ENCODE measurements at regions not wholly inside any gene's neighbourhood (a gene's known extent, or its start where the extent isn't known, plus 50 kb on each side); places are given as distances from the start of the nearest gene placed in this dataset.

- Histone ChIP-seq H3K4me3 (no peak overlapping the region), H3K4me1 (no peaks in the 10 kb centered on the region), H3K27me3 (replicated peaks in 1 of 7) (no peaks in the 10 kb centered on the region), H3K9me3 (no peaks in the 10 kb centered on the region), H3K36me3 (no peaks in the 10 kb centered on the region), H3K27ac (no peak overlapping the region)
- WGBS, 5 donors = 42 to 71% (median 63%) methylated on average over 2 of the region's 2 CpGs
- TF ChIP-seq POLR2A (IDR thresholded peaks at IDR 0.05) (no peak), POLR2AphosphoS5 (IDR thresholded peaks at IDR 0.05) (no peak), CTCF (IDR thresholded peaks at IDR 0.05 in 8 of 11, conservative IDR thresholded peaks at IDR 0.05 in 3 of 11) (no peak)
- intact Hi-C loops (cut with DNase I; ENCODE audit: low total_unique reads) = no loop called here
- no peak for DNase-seq
Measured at GRCh38 chr21:16418226-16418625, 688.4 kb downstream of the USP25 start.

- 85 to 96% (median 88%) methylated on average over 5 of the region's 5 CpGs for WGBS, 5 donors
- intact Hi-C loops (cut with DNase I; ENCODE audit: low total_unique reads) = no loop called here
- Histone ChIP-seq H3K4me1 (no peaks in the 10 kb centered on the region), H3K27ac (no peak overlapping the region), H3K27me3 (replicated peaks in 1 of 7) (no peaks in the 10 kb centered on the region), H3K4me3 (no peak overlapping the region), H3K9me3 (no peaks in the 10 kb centered on the region), H3K36me3 (no peaks in the 10 kb centered on the region)
- TF ChIP-seq POLR2AphosphoS5 (IDR thresholded peaks at IDR 0.05) (no peak), CTCF (IDR thresholded peaks at IDR 0.05 in 8 of 11, conservative IDR thresholded peaks at IDR 0.05 in 3 of 11) (no peak), POLR2A (IDR thresholded peaks at IDR 0.05) (no peak)
- no peak for DNase-seq
Measured at GRCh38 chr21:16418642-16419041, 688.9 kb downstream of the USP25 start.

GRCh38 chr21:16419188-16419921 lies 689.6 kb downstream of the USP25 start:
- TF ChIP-seq POLR2AphosphoS5 (IDR thresholded peaks at IDR 0.05) (no peak), CTCF (IDR thresholded peaks at IDR 0.05 in 8 of 11, conservative IDR thresholded peaks at IDR 0.05 in 3 of 11) (no peak), POLR2A (IDR thresholded peaks at IDR 0.05) (no peak)
- intact Hi-C loops (cut with DNase I; ENCODE audit: low total_unique reads) = no loop called here
- no peak overlapping the region for H3K4me3 ChIP-seq
- H3K27ac ChIP-seq = no peak overlapping the region
- no peaks in the 10 kb centered on the region for H3K27me3 ChIP-seq (replicated peaks in 1 of 7)
- no peaks in the 10 kb centered on the region for H3K9me3 ChIP-seq
- DNase-seq = no peak
- H3K4me1 ChIP-seq = no peaks in the 10 kb centered on the region
- 55 to 73% (median 65%) methylated on average over 14 of the region's 14 CpGs for WGBS, 5 donors
- no peaks in the 10 kb centered on the region for H3K36me3 ChIP-seq

- no peaks in the 10 kb centered on the region for H3K36me3 ChIP-seq
- no peak for TF ChIP-seq POLR2A (IDR thresholded peaks at IDR 0.05)
- no peak for TF ChIP-seq CTCF (IDR thresholded peaks at IDR 0.05 in 8 of 11, conservative IDR thresholded peaks at IDR 0.05 in 3 of 11)
- TF ChIP-seq POLR2AphosphoS5 (IDR thresholded peaks at IDR 0.05) = no peak
- no peak for DNase-seq
- no peak overlapping the region for H3K4me3 ChIP-seq
- no peak overlapping the region for H3K27ac ChIP-seq
- H3K9me3 ChIP-seq = no peaks in the 10 kb centered on the region
- 39 to 58% (median 48%) methylated on average over 4 of the region's 4 CpGs for WGBS, 5 donors
- intact Hi-C loops (cut with DNase I; ENCODE audit: low total_unique reads) = no loop called here
- H3K4me1 ChIP-seq = no peaks in the 10 kb centered on the region
- no peaks in the 10 kb centered on the region for H3K27me3 ChIP-seq (replicated peaks in 1 of 7)
Measured at GRCh38 chr21:16420031-16420724, 690.4 kb downstream of the USP25 start.

Measured in spleen (tissue), 11 donors.